ENCODE measurements at regions not wholly inside any gene's neighbourhood (a gene's known extent, or its start where the extent isn't known, plus 50 kb on each side); places are given as distances from the start of the nearest gene placed in this dataset.

DNA sequence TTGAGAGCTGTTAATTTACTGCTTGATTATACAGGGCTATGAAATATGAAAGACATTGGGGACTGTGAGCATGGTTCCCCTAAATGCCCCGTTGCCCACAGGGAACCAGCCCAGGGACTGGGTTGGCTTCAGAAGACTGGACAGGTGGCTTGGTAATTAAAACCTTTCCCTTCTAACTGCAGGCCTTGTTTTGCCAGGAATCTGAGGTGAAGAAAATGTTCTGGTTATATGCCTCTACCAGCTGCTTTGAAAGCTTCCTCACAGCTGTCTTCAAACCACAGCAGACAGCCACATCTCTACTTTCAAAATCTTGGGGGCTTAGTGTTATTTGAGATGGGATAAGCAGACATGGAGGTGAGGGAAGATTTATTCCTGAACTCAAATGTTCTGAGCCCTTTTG, 153.3 kb upstream of the SPRY4 start:
- Histone ChIP-seq H3K9me3 (no peaks in the 10 kb centered on the region), H3K4me3 (ENCODE audit: low read depth, low read length) (no peak overlapping the region), H3K36me3 (no peaks in the 10 kb centered on the region), H3K27me3 (no peaks in the 10 kb centered on the region), H3K4me1 (no peaks in the 10 kb centered on the region; the same call in 1 of the 2 replicates)
- DNase-seq, result no peak
- TF ChIP-seq, protein P1, sequence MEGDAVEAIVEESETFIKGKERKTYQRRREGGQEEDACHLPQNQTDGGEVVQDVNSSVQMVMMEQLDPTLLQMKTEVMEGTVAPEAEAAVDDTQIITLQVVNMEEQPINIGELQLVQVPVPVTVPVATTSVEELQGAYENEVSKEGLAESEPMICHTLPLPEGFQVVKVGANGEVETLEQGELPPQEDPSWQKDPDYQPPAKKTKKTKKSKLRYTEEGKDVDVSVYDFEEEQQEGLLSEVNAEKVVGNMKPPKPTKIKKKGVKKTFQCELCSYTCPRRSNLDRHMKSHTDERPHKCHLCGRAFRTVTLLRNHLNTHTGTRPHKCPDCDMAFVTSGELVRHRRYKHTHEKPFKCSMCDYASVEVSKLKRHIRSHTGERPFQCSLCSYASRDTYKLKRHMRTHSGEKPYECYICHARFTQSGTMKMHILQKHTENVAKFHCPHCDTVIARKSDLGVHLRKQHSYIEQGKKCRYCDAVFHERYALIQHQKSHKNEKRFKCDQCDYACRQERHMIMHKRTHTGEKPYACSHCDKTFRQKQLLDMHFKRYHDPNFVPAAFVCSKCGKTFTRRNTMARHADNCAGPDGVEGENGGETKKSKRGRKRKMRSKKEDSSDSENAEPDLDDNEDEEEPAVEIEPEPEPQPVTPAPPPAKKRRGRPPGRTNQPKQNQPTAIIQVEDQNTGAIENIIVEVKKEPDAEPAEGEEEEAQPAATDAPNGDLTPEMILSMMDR (IDR thresholded peaks at IDR 0.05; ENCODE audit: low read depth, low read length), result no peak

DNA sequence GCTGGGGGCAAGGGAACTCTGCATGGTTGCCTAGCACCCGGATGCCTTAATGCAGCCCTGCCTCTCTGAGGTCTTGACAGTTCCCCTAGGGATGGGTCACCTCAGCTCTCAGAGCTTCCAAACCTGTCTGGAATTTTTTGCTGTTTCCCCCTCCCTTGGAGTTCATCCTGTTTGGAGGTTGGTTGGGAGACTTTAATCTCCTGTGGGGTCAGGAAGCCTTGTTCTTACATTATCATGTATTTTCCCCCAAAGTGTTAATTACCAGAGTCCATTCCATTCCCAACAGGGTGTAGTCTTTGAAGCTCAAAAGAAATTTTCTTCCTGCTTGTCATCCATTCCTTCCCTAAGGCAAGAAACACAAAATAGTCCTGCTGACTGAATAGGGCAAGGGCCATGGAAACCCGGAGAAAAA, 150.3 kb upstream of the SPRY4 start:
- H3K36me3 ChIP-seq, result no peaks in the 10 kb centered on the region
- H3K9me3 ChIP-seq, result no peaks in the 10 kb centered on the region
- no peak for DNase-seq
- H3K27me3 ChIP-seq, result no peaks in the 10 kb centered on the region
- H3K4me3 ChIP-seq (ENCODE audit: low read depth, low read length), result no peak overlapping the region
- TF ChIP-seq, protein P1 (IDR thresholded peaks at IDR 0.05; ENCODE audit: low read depth, low read length), result no peak
- H3K4me1 ChIP-seq, result no peaks in the 10 kb centered on the region; the same call in 1 of the 2 replicates

DNA sequence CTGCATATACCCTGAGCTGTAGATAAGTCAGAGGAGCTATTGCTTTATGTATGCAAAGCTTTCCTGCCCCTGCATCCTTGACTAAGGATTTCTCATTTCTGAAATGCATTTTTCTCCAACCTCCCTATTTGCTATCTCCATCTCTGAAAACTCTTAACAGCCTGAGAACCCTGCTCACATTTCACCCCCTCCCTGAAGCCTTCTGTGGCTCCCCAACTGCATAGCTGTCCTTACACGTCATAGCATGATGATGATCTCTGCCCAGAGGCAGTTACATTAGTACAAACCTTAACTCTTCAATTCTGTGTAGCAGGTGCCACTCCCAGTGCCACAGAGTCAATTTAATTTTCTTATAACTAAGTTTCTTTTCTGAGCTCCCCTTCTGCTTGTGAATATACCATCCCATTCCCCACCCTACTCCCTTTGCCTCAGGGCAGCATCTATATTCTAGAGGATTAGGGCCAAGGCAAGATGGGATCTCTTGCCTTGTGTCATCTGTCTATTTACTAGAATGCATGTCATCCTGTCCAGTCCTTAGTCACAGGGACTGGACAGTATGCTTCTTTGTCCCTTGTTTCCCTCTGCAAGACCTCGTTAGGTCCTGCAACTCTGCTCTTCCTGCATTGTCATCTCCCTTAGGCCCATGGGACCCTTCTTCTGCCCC, 149.7 kb upstream of the SPRY4 start:
- H3K4me3 ChIP-seq (ENCODE audit: low read depth, low read length), result no peak overlapping the region
- H3K36me3 ChIP-seq, result no peaks in the 10 kb centered on the region
- TF ChIP-seq, protein P1 (IDR thresholded peaks at IDR 0.05; ENCODE audit: low read depth, low read length), result no peak
- no peaks in the 10 kb centered on the region; the same call in 1 of the 2 replicates for H3K4me1 ChIP-seq
- no peak for DNase-seq
- no peaks in the 10 kb centered on the region for H3K9me3 ChIP-seq
- H3K27me3 ChIP-seq, result no peaks in the 10 kb centered on the region

DNA sequence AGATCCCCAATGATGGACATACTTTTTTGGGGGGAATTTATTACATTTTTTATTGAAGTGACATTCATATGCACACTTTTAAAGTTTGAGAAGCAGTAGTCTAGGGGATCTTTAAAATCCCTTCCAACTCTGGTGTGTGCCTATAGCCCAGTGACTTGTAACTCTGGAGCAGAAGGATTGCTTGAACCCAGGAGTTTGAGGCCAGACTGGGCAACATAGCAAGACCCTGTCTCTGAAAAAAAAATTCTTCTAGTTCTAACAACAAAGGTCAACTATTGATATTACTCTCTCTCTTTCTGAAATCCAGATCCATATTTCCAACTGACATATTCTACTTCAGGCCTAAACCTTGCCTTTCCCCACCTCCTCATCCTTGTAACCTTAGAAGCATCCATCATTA, 148.2 kb upstream of the SPRY4 start:
- no peaks in the 10 kb centered on the region for H3K27me3 ChIP-seq
- no peaks in the 10 kb centered on the region for H3K9me3 ChIP-seq
- no peak for DNase-seq
- H3K4me1 ChIP-seq, result no peaks in the 10 kb centered on the region; the same call in 1 of the 2 replicates
- no peak overlapping the region for H3K4me3 ChIP-seq (ENCODE audit: low read depth, low read length)
- TF ChIP-seq, protein P1 (IDR thresholded peaks at IDR 0.05; ENCODE audit: low read depth, low read length), result no peak
- H3K36me3 ChIP-seq, result no peaks in the 10 kb centered on the region

DNA sequence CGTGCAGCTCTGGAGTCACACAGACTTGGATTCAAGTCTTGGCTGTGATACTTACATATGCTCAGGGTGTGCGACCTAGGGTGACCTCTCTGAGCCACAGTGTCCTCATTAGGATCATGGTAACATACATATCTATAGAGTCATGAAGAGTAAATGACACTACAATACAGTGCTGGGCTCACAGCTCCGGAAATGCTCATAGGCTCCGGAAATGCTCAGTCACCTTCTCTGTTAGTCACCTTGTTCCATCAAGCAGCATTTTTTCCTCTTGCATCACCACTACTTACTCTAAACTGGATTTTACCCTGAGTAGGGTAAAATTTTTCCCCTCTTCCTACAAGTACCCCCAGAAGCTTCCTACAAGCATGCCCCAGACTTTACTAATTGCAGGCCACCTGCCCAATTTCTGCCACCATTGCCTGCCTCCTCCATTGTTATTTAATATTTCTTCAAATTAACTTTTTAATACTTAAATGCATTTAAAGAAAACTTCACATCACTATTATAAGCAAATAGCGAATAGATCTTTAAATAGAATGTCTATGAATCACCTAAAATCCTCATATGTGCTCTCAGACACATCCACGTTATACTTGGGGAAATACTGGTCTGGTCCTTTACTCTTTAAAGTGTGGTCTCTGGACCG, 147.6 kb upstream of the SPRY4 start:
- DNase-seq, result no peak
- Histone ChIP-seq H3K36me3 (no peaks in the 10 kb centered on the region), H3K4me1 (no peaks in the 10 kb centered on the region; the same call in 1 of the 2 replicates), H3K4me3 (ENCODE audit: low read depth, low read length) (no peak overlapping the region), H3K27me3 (no peaks in the 10 kb centered on the region), H3K9me3 (no peaks in the 10 kb centered on the region)
- TF ChIP-seq, protein P1 (IDR thresholded peaks at IDR 0.05; ENCODE audit: low read depth, low read length), result no peak

Data from BE2C (cell line).